SK-N-SH treated with all-trans-retinoic acid at 6 μM for 48 hours (cell line): ENCODE measurements at regions not wholly inside any gene's neighbourhood (a gene's known extent, or its start where the extent isn't known, plus 50 kb on each side); places are given as distances from the start of the nearest gene placed in this dataset.

Source experiments
- ATAC-seq: fragments of 200-7000 bp; cut with Tn5 transposase; 3 replicates; pipeline ENCODE4 v1.9.1; 2020; ENCODE audit warnings: mild to moderate bottlenecking, moderate library complexity
- ARNTL ChIP-seq: fragments of 450-650 bp; formaldehyde crosslinking; IDR thresholded peaks from 2 replicates; pipeline ENCODE4 v1.5.0; 2020; ENCODE audit warnings: low read depth, mild to moderate bottlenecking, moderate library complexity, borderline replicate concordance
- BACH2 ChIP-seq: fragments of 250-450 bp; sonication (Bioruptor Pico); IDR thresholded peaks from 2 replicates; pipeline ENCODE4 v1.9.0; 2021; ENCODE audit warnings: mild to moderate bottlenecking, borderline replicate concordance
- CREB5 ChIP-seq: fragments of 250-450 bp; sonication (Bioruptor Pico); IDR thresholded peaks from 2 replicates; pipeline ENCODE4 v1.5.1; 2020; ENCODE audit warnings: low read depth, mild to moderate bottlenecking, moderate library complexity
- CSDC2 ChIP-seq: fragments of 250-450 bp; sonication (Bioruptor Pico); IDR thresholded peaks from 2 replicates; pipeline ENCODE4 v1.5.0; 2020; ENCODE audit warnings: mild to moderate bottlenecking, moderate library complexity
- GLIS3 ChIP-seq: fragments of 250-450 bp; sonication (Bioruptor Pico); IDR thresholded peaks from 2 replicates; pipeline ENCODE4 v1.5.0; 2020; ENCODE audit warnings: mild to moderate bottlenecking, moderate library complexity
- ISL1 ChIP-seq: fragments of 250-450 bp; sonication (Bioruptor Pico); IDR thresholded peaks from 2 replicates; pipeline ENCODE4 v2.1.2; 2022; ENCODE audit warnings: mild to moderate bottlenecking, moderate library complexity
- OSR1 ChIP-seq: fragments of 250-450 bp; sonication (Bioruptor Pico); IDR thresholded peaks from 2 replicates; pipeline ENCODE4 v1.8.0; 2022; ENCODE audit warnings: moderate library complexity, mild to moderate bottlenecking, inconsistent platforms
- RARB ChIP-seq: fragments of 250-450 bp; sonication (Bioruptor Pico); IDR thresholded peaks from 2 replicates; pipeline ENCODE4 v1.8.0; 2021; ENCODE audit warnings: mild to moderate bottlenecking, moderate library complexity
- SNAI2 ChIP-seq: fragments of 250-450 bp; sonication (Bioruptor Pico); IDR thresholded peaks from 2 replicates; pipeline ENCODE4 v1.5.0; 2020; ENCODE audit warnings: mild to moderate bottlenecking, moderate library complexity
- TCF4 ChIP-seq: fragments of 250-450 bp; sonication (Bioruptor Pico); IDR thresholded peaks from 2 replicates; pipeline ENCODE4 v1.8.0; 2021; ENCODE audit warnings: mild to moderate bottlenecking, moderate library complexity, borderline replicate concordance
- TOX ChIP-seq: fragments of 250-450 bp; sonication (Bioruptor Pico); IDR thresholded peaks from 2 replicates; pipeline ENCODE4 v1.8.0; 2021; ENCODE audit warnings: mild to moderate bottlenecking, moderate library complexity, borderline replicate concordance
- TSHZ2 ChIP-seq: fragments of 250-450 bp; sonication (Bioruptor Pico); IDR thresholded peaks from 2 replicates; pipeline ENCODE4 v1.5.0; 2020; ENCODE audit warnings: mild to moderate bottlenecking, moderate library complexity
- ZC3H10 ChIP-seq: fragments of 250-450 bp; sonication (Bioruptor Pico); IDR thresholded peaks from 2 replicates; pipeline ENCODE4 v1.5.1; 2021; ENCODE audit warnings: mild to moderate bottlenecking, moderate library complexity
- ZFP3 ChIP-seq: fragments of 250-450 bp; sonication (Bioruptor Pico); IDR thresholded peaks from 2 replicates; pipeline ENCODE4 v1.5.0; 2020; ENCODE audit warnings: mild to moderate bottlenecking, moderate library complexity
- ZFP30 ChIP-seq: fragments of 450-650 bp; formaldehyde crosslinking; IDR thresholded peaks from 2 replicates; pipeline ENCODE4 v1.5.0; 2022; ENCODE audit warnings: mild to moderate bottlenecking, moderate library complexity
- ZNF565 ChIP-seq: fragments of 450-650 bp; formaldehyde crosslinking; conservative IDR thresholded peaks from 2 replicates; pipeline ENCODE4 v1.5.0; 2020; ENCODE audit warnings: low read depth, mild to moderate bottlenecking, moderate library complexity
- ZNF70 ChIP-seq: fragments of 450-650 bp; formaldehyde crosslinking; IDR thresholded peaks from 2 replicates; pipeline ENCODE4 v1.5.0; 2020; ENCODE audit warnings: mild to moderate bottlenecking, moderate library complexity
- ZNF8 ChIP-seq: fragments of 450-650 bp; formaldehyde crosslinking; IDR thresholded peaks from 2 replicates; pipeline ENCODE4 v1.5.0; 2020; ENCODE audit warnings: mild to moderate bottlenecking, moderate library complexity
- TF ChIP-seq, protein P1 (sequence below): fragments of 250-450 bp; sonication (Bioruptor Pico); IDR thresholded peaks from 2 replicates; pipeline ENCODE4 v1.8.0; 2020; ENCODE audit warnings: mild to moderate bottlenecking, moderate library complexity, borderline replicate concordance
- TF ChIP-seq, protein P2 (sequence below): fragments of 250-450 bp; sonication (Bioruptor Pico); IDR thresholded peaks from 2 replicates; pipeline ENCODE4 v1.8.0; 2021; ENCODE audit warnings: low read depth, mild to moderate bottlenecking, moderate library complexity, borderline replicate concordance

DNA sequence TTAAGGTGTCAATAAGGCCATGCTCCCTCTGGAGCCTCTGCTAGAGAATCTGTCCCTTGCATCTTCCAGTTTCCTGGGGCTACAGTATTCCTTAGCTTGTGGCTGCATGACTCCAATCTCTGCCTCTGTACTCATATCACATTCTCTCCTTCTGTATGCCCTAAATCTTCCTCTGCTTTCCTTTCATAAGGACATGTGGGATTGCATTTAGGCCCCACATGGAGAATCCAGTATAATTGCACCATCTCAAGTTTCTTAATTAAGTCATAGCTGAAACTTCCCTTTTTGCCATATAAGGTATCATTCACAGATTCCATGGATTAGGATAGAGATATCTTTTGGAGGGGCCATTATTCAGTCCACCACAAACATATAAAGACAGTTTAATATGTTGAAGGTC, 409.8 kb upstream of the TMCO5A start:
- no peak for ATAC-seq
- no peak for TF ChIP-seq SNAI2 (CRISPR knock-in tag)
- no peak for TF ChIP-seq ISL1
- TF ChIP-seq ZNF70, result no peak
- TF ChIP-seq RARB (CRISPR knock-in tag), result no peak
- TF ChIP-seq, protein P1, sequence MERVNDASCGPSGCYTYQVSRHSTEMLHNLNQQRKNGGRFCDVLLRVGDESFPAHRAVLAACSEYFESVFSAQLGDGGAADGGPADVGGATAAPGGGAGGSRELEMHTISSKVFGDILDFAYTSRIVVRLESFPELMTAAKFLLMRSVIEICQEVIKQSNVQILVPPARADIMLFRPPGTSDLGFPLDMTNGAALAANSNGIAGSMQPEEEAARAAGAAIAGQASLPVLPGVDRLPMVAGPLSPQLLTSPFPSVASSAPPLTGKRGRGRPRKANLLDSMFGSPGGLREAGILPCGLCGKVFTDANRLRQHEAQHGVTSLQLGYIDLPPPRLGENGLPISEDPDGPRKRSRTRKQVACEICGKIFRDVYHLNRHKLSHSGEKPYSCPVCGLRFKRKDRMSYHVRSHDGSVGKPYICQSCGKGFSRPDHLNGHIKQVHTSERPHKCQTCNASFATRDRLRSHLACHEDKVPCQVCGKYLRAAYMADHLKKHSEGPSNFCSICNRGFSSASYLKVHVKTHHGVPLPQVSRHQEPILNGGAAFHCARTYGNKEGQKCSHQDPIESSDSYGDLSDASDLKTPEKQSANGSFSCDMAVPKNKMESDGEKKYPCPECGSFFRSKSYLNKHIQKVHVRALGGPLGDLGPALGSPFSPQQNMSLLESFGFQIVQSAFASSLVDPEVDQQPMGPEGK (CRISPR knock-in tag), result no peak
- no peak for TF ChIP-seq GLIS3 (CRISPR knock-in tag)
- TF ChIP-seq ZNF565 (CRISPR knock-in tag), result no peak
- no peak for TF ChIP-seq TOX (CRISPR knock-in tag)

GRCh38 chr15:37528432-37528831, 406.0 kb upstream of the TMCO5A start:
- ATAC-seq, result no peak
- TF ChIP-seq ZNF70 (no peak), GLIS3 (CRISPR knock-in tag) (no peak), ZNF565 (CRISPR knock-in tag) (no peak), SNAI2 (CRISPR knock-in tag) (no peak), RARB (CRISPR knock-in tag) (no peak), ZFP3 (CRISPR knock-in tag) (no peak), ZC3H10 (CRISPR knock-in tag) (no peak)

GRCh38 chr15:37536967-37537605, 397.4 kb upstream of the TMCO5A start:
- TF ChIP-seq ZFP30 (CRISPR knock-in tag) (no peak), RARB (CRISPR knock-in tag) (no peak), ZNF8 (CRISPR knock-in tag) (no peak), TCF4 (CRISPR knock-in tag) (no peak), ARNTL (CRISPR knock-in tag) (no peak), CREB5 (CRISPR knock-in tag) (no peak), ZFP3 (CRISPR knock-in tag) (no peak)
- peak; percentile 89 for ATAC-seq

GRCh38 chr15:37537802-37538201, 396.6 kb upstream of the TMCO5A start:
- TF ChIP-seq ZNF8 (CRISPR knock-in tag) (no peak), BACH2 (CRISPR knock-in tag) (no peak), TSHZ2 (no peak), ARNTL (CRISPR knock-in tag) (no peak), SNAI2 (CRISPR knock-in tag) (no peak), ZC3H10 (CRISPR knock-in tag) (no peak), GLIS3 (CRISPR knock-in tag) (no peak), CSDC2 (CRISPR knock-in tag) (no peak), ZNF565 (CRISPR knock-in tag) (no peak), OSR1 (CRISPR knock-in tag) (no peak)
- TF ChIP-seq, protein P2, sequence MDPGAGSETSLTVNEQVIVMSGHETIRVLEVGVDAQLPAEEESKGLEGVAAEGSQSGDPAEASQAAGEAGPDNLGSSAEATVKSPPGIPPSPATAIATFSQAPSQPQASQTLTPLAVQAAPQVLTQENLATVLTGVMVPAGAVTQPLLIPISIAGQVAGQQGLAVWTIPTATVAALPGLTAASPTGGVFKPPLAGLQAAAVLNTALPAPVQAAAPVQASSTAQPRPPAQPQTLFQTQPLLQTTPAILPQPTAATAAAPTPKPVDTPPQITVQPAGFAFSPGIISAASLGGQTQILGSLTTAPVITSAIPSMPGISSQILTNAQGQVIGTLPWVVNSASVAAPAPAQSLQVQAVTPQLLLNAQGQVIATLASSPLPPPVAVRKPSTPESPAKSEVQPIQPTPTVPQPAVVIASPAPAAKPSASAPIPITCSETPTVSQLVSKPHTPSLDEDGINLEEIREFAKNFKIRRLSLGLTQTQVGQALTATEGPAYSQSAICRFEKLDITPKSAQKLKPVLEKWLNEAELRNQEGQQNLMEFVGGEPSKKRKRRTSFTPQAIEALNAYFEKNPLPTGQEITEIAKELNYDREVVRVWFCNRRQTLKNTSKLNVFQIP (CRISPR knock-in tag), result no peak
- peak; percentile 62 for ATAC-seq
